CD4-positive, alpha-beta T cell treated with Interleukin-6 for 4 hours (primary cell): ENCODE measurements at regions not wholly inside any gene's neighbourhood (a gene's known extent, or its start where the extent isn't known, plus 50 kb on each side); places are given as distances from the start of the nearest gene placed in this dataset.

Source experiments
- DNase-seq: peaks from one replicate; pipeline ENCODE4 v3.0.0-alpha.2; 2020; ENCODE audit warnings: mixed read lengths

DNA sequence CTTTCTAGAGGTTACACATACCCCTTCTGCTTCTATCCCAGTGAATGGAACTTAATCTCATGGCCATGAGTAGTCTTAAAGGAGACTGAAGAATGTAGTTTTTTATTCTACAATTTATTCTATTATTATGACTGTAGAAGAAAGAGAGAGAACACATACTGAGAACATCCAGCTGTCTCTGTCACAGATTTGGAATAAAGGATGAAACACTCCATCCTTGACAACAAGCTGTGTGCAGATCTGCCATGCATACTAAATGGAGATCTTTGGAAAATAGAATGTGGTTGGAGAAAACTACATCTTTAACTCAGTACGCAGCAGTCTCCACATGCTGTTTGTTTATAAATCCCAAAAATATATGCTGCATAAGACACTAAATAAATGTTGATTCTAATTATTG, 54.1 kb upstream of the NUDT7 start:
- no peak for DNase-seq

DNA sequence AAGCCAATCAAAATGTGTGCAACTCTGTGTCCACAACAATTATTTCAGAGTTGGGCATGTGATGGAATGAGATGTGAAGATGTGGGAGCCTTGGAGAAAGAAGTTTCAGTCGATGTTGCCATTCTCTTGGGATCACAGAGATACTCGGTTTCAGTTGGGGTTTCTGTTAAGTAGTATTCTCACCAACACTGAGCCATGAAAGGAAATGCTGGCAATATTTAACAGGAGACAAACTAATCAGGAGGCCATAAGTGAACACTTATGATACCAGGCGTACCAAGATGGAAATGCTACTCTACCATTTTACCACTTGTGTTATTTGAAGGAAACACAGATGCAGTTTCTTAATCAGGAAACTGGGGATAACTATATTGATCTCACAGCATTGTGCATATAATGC, 53.3 kb upstream of the NUDT7 start:
- DNase-seq: no peak
